Endothelial cell of umbilical vein (primary cell): ENCODE measurements at regions not wholly inside any gene's neighbourhood (a gene's known extent, or its start where the extent isn't known, plus 50 kb on each side); places are given as distances from the start of the nearest gene placed in this dataset.

Experiments used
- BruUV-seq: library from RNA; stranded (reverse); fragments of 400-500 nt; replicated peaks from 2 replicates; lab custom pipeline; 2021; lab: Mats Ljungman, UMichigan
- CTCF ChIA-PET: fragments of 300-600, 350-600 bp; sonication (Branson Sonifier 250); formaldehyde crosslinking; loops from one replicate; lab custom pipeline; 2021; ENCODE audit warnings: antibody characterized with exemption, inconsistent platforms; lab: Charles Lee
- POLR2A ChIA-PET: fragments of 300-600, 350-600 bp; sonication (Branson Sonifier 250); formaldehyde crosslinking; loops from one replicate; lab custom pipeline; 2021; ENCODE audit warnings: antibody characterized with exemption, inconsistent platforms; lab: Charles Lee
- DNase-seq: peaks from one replicate; pipeline ENCODE4 v3.0.0-alpha.2; 2011; ENCODE audit warnings: low read depth, low spot score
- FAIRE-seq: peaks from 2 replicates; lab custom pipeline; 2011; peaks lifted over from hg19 to GRCh38; lab: Jason Lieb, UNC
- H2AFZ ChIP-seq: 2 replicates; pipeline ENCODE4 v1.6.0; 2012; ENCODE audit warnings: low read depth, low read length, control low read depth, inconsistent platforms
- H3K27ac ChIP-seq: 2 replicates; pipeline ENCODE4 v1.5.1; 2011; ENCODE audit warnings: low read depth, mild to moderate bottlenecking, control low read depth, low read length, moderate library complexity; ENCODE audit not compliant: insufficient read depth
- H3K27me3 ChIP-seq, 2 experiments: 2 replicates each; pipeline versions ENCODE4 v1.6.0 to v1.6.1; 2011; ENCODE audit warnings: low read length in 2 of 2, mixed read lengths in 1 of 2; ENCODE audit not compliant: control insufficient read depth in 2 of 2, insufficient read depth in 2 of 2
- H3K36me3 ChIP-seq, 2 experiments: 2 replicates in 1 of 2; 3 replicates in 1 of 2; pipeline ENCODE4 v1.5.1; 2011; ENCODE audit warnings: low read length in 2 of 2, mild to moderate bottlenecking in 1 of 2, moderate library complexity in 1 of 2; ENCODE audit not compliant: control insufficient read depth in 2 of 2, insufficient read depth in 2 of 2; ENCODE audit errors: extremely low read depth in 1 of 2
- H3K4me1 ChIP-seq: 3 replicates; pipeline ENCODE4 v1.5.1; 2011; ENCODE audit warnings: mild to moderate bottlenecking, low read length; ENCODE audit not compliant: control insufficient read depth, insufficient read depth; ENCODE audit errors: extremely low read depth
- H3K4me2 ChIP-seq: 2 replicates; pipeline ENCODE4 v1.6.1; 2011; ENCODE audit warnings: low read length, control low read depth, mixed read lengths; ENCODE audit not compliant: insufficient read depth
- H3K4me3 ChIP-seq, 3 experiments: fragments of 200-600 bp in 1 of 3; sonication (generic), shearing (Covaris generic) in 1 of 3; replicated peaks in 1 of 3; 2 replicates each; pipeline ENCODE4 v1.5.1; 2011 to 2016; ENCODE audit warnings: control low read depth in 3 of 3, low read length in 3 of 3, mild to moderate bottlenecking in 2 of 3, inconsistent platforms in 1 of 3, low read depth in 1 of 3, moderate library complexity in 1 of 3; ENCODE audit not compliant: insufficient read depth in 1 of 3
- H3K79me2 ChIP-seq: 2 replicates; pipeline ENCODE4 v1.6.0; 2012; ENCODE audit warnings: low read length, inconsistent platforms; ENCODE audit not compliant: control insufficient read depth, insufficient read depth
- H3K9ac ChIP-seq: replicated peaks from 2 replicates; pipeline ENCODE3; 2011; ENCODE audit warnings: low read length, control low read depth; ENCODE audit not compliant: insufficient read depth; ENCODE audit errors: extremely low read depth
- H3K9me1 ChIP-seq: replicated peaks from 3 replicates; pipeline ENCODE4 v1.6.0; 2011; ENCODE audit warnings: mild to moderate bottlenecking, low read length; ENCODE audit not compliant: control insufficient read depth, insufficient read depth; ENCODE audit errors: extremely low read depth
- H3K9me3 ChIP-seq: replicated peaks from 2 replicates; pipeline ENCODE4 v1.5.1; 2012; ENCODE audit warnings: low read length, inconsistent platforms; ENCODE audit not compliant: control insufficient read depth, insufficient read depth
- H4K20me1 ChIP-seq: replicated peaks from 2 replicates; pipeline ENCODE3; 2011; ENCODE audit warnings: mild to moderate bottlenecking, low read length; ENCODE audit not compliant: control insufficient read depth, insufficient read depth; ENCODE audit errors: extremely low read depth
- CTCF ChIP-seq, 2 donors: IDR thresholded peaks; 1 replicate in 1 of 2; 2 replicates in 1 of 2; pipeline ENCODE4 v1.5.1; 2011; ENCODE audit warnings: low read length in 2 of 2, mild to moderate bottlenecking in 2 of 2, moderate library complexity in 2 of 2, control low read depth in 1 of 2, inconsistent platforms in 1 of 2, low read depth in 1 of 2; ENCODE audit not compliant: insufficient read depth in 1 of 2; ENCODE audit errors: extremely low read depth in 1 of 2
- EZH2 ChIP-seq: IDR thresholded peaks from 2 replicates; pipeline ENCODE4 v1.6.1; 2012; ENCODE audit warnings: borderline replicate concordance, low read depth, mild to moderate bottlenecking, moderate library complexity, low read length, inconsistent platforms; ENCODE audit not compliant: severe bottlenecking
- FOS ChIP-seq: IDR thresholded peaks from 2 replicates; pipeline ENCODE4 v1.6.1; 2011; ENCODE audit warnings: mild to moderate bottlenecking, low read length, moderate library complexity, borderline replicate concordance; ENCODE audit not compliant: insufficient read depth
- GATA2 ChIP-seq: IDR thresholded peaks from 2 replicates; pipeline ENCODE4 v1.7.0; 2011; ENCODE audit warnings: low read depth, mild to moderate bottlenecking, moderate library complexity, mixed read lengths, low read length; ENCODE audit not compliant: insufficient read length, insufficient read depth
- JUN ChIP-seq: IDR thresholded peaks from 2 replicates; pipeline ENCODE4 v1.6.1; 2011; ENCODE audit warnings: borderline replicate concordance, low read depth; ENCODE audit not compliant: insufficient read length, insufficient read depth
- MAX ChIP-seq: IDR thresholded peaks from 2 replicates; pipeline ENCODE4 v1.6.1; 2011; ENCODE audit not compliant: insufficient read depth, insufficient read length
- MYC ChIP-seq: IDR thresholded peaks from one replicate; pipeline ENCODE4 v1.6.1; 2011; ENCODE audit warnings: mild to moderate bottlenecking, low read depth, low read length
- POLR2A ChIP-seq: IDR thresholded peaks from 2 replicates; pipeline ENCODE4 v1.6.1; 2012; ENCODE audit warnings: low read depth, mild to moderate bottlenecking, control low read depth, low read length
- POLR2AphosphoS5 ChIP-seq: IDR thresholded peaks from 2 replicates; pipeline ENCODE4 v1.6.1; 2012; ENCODE audit warnings: low read depth, mild to moderate bottlenecking, control low read depth, low read length, moderate library complexity; ENCODE audit not compliant: insufficient read depth
- dilution Hi-C: fragments of 300-500 bp; cut with MboI; formaldehyde crosslinking; loops from one replicate; pipeline ENCODE4 v1.15.0; 2019; ENCODE audit warnings: low sequenced_read_pairs; ENCODE audit not compliant: extremely low pct_ligation_motif_present
- intact Hi-C: fragments of 100-400 bp; cut with micrococcal nuclease; formaldehyde crosslinking; loops from one replicate; pipeline ENCODE4 v1.10.0; 2022

GRCh38 chr16:86866986-86867722 lies 288.8 kb downstream of the FOXL1 start:
- TF ChIP-seq JUN (no peak), GATA2 (no peak), POLR2A (no peak), MYC (no peak), FOS (no peak)
- Histone ChIP-seq H3K4me3 (no peak overlapping the region), H3K9me1 (no peaks in the 10 kb centered on the region), H3K27ac (no peak overlapping the region), H3K4me2 (no peak overlapping the region), H2AFZ (no peak overlapping the region), H3K27me3 (peaks cover 0 to 5% of the 10 kb centered on the region in 2 experiments), H3K9ac (no peak overlapping the region), H3K36me3 (no peaks in the 10 kb centered on the region), H4K20me1 (no peaks in the 10 kb centered on the region), H3K79me2 (no peaks in the 10 kb centered on the region), H3K4me1 (no peaks in the 10 kb centered on the region), H3K9me3 (no peaks in the 10 kb centered on the region)
- no peak for FAIRE-seq
- no TSS peak for BruUV-seq
- no peak for DNase-seq
- dilution Hi-C loops (no loop called here), intact Hi-C loops (no loop called here)
- CTCF ChIA-PET = interaction anchor here (1.3 kb wide), 1 partner anchor 303 kb away, joined by 4 read pairs; no protein-coding TSS in a partner anchor
- POLR2A ChIA-PET = no interaction called here

GRCh38 chr16:86868070-86868469 lies 289.7 kb downstream of the FOXL1 start:
- H3K36me3 ChIP-seq = no peaks in the 10 kb centered on the region
- H3K27me3 ChIP-seq = peaks cover 0 to 5% of the 10 kb centered on the region in 2 experiments
- H3K4me1 ChIP-seq = no peaks in the 10 kb centered on the region
- POLR2A ChIA-PET = no interaction called here
- intact Hi-C loops = no loop called here
- BruUV-seq = no TSS peak
- DNase-seq (no peak), FAIRE-seq (no peak)
- CTCF ChIA-PET = interaction anchor here (2.0 kb wide), 1 partner anchor 11 kb away, joined by 4 read pairs; no protein-coding TSS in a partner anchor
- H3K4me2 ChIP-seq = no peak overlapping the region
- H2AFZ ChIP-seq = no peak overlapping the region
- no peaks in the 10 kb centered on the region for H3K9me1 ChIP-seq
- H3K27ac ChIP-seq = no peak overlapping the region
- no peak for TF ChIP-seq POLR2AphosphoS5
- TF ChIP-seq FOS = no peak
- no peak for TF ChIP-seq EZH2
- no peak for TF ChIP-seq POLR2A
- no peak for TF ChIP-seq CTCF (IDR thresholded peaks at IDR 0.05; ENCODE audit: extremely low read depth in 1 of 2, insufficient read depth in 1 of 2, low read depth in 1 of 2, low read length in 2 of 2)
- no peak for TF ChIP-seq MAX
- no peak for TF ChIP-seq JUN
- no peak for TF ChIP-seq GATA2
- TF ChIP-seq MYC = no peak
- H3K9me3 ChIP-seq = no peaks in the 10 kb centered on the region
- H4K20me1 ChIP-seq = no peaks in the 10 kb centered on the region
- no peak overlapping the region for H3K9ac ChIP-seq
- no peaks in the 10 kb centered on the region for H3K79me2 ChIP-seq
- dilution Hi-C loops = no loop called here
- no peak overlapping the region for H3K4me3 ChIP-seq
